ENCODE measurements at regions not wholly inside any gene's neighbourhood (a gene's known extent, or its start where the extent isn't known, plus 50 kb on each side); places are given as distances from the start of the nearest gene placed in this dataset.

DNA sequence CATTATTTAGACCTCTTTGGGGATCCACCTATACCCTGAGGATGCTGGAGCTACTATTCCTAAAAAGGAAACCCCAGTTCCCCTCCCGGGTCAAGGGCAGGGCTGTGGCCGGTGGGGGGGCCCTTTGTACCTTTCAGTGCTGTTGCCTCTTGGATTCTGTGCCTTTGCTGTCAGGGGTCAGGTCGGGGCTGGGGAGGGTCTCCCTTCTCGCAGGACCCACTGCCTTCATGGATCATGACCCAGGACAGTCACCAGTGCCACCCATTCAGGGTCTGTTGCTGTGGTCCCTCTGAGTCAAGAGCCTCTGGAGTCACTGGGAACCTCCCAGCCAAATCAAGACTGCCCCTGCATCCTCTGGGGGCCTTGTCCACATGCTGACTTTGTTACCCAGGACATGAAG is 78.1 kb upstream of the CCND1 start:
- Histone ChIP-seq H2AK5ac (ENCODE audit: low read depth, low read length) (no peak overlapping the region), H2BK5ac (ENCODE audit: low read length) (no peak overlapping the region), H3K27me3 (ENCODE audit: control insufficient read depth in 3 of 3, insufficient read depth in 3 of 3, low read depth in 1 of 3, low read length in 3 of 3) (no peaks in the 10 kb centered on the region), H3K4me2 (ENCODE audit: insufficient read depth, low read length, poor library complexity, severe bottlenecking) (no peak overlapping the region), H2BK120ac (ENCODE audit: low read depth, low read length) (no peak overlapping the region), H3K23ac (ENCODE audit: low read depth, low read length, poor library complexity) (no peak overlapping the region), H4K91ac (ENCODE audit: low read depth, low read length, poor library complexity) (no peak overlapping the region), H3K4ac (ENCODE audit: low read length) (no peak overlapping the region), H2BK15ac (ENCODE audit: low read length) (no peak overlapping the region), H3K4me3 (ENCODE audit: low read length in 2 of 2) (no peak overlapping the region), H2BK12ac (ENCODE audit: low read length) (no peak overlapping the region), H2AFZ (ENCODE audit: low read length) (no peak overlapping the region), H4K8ac (ENCODE audit: low read depth, low read length) (no peak overlapping the region), H3K18ac (ENCODE audit: low read length) (no peak overlapping the region), H3K4me1 (ENCODE audit: control insufficient read depth in 2 of 2, insufficient read depth in 1 of 2, low read depth in 1 of 2, low read length in 2 of 2) (no peaks in the 10 kb centered on the region), H3K9me3 (replicated peaks in 1 of 2; ENCODE audit: control insufficient read depth in 2 of 2, insufficient read depth in 1 of 2, low read depth in 1 of 2, low read length in 2 of 2) (no peaks in the 10 kb centered on the region), H3K27ac (replicated peaks; ENCODE audit: low read length) (no peak overlapping the region), H3K14ac (ENCODE audit: low read length) (no peak overlapping the region), H3K79me1 (ENCODE audit: low read depth, low read length) (no peaks in the 10 kb centered on the region), H3K36me3 (replicated peaks in 1 of 2; ENCODE audit: control insufficient read depth in 2 of 2, insufficient read depth in 2 of 2, low read length in 2 of 2) (no peaks in the 10 kb centered on the region), H3K9ac (ENCODE audit: low read depth, low read length, poor library complexity) (no peak overlapping the region)
- DNase-seq (ENCODE audit: low spot score): no peak
- no CpG with 5 or more reads among the region's 4 CpGs for WGBS, 2 donors (ENCODE audit: extremely low coverage in 2 of 2, insufficient read length in 2 of 2, insufficient replicate concordance in 1 of 2)

DNA sequence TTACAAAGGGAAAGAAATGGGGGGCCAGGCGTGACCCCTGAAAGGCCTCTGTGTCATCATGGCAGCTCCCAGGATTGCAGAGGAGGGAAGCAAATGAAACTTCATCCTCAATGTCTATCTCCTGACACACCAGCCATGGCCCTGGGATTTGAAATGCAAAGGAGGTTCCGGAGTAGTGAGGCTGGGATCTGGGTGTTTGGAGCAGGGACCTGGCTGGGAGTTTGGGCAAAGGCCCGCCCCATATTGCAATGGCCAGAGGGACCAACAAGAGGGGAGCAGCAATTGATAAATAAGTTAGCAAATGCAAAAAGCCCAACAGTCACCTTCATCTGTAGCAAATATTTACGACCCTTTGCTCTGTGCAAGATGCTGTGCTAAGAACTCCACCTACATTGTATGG is 77.7 kb upstream of the CCND1 start:
- Histone ChIP-seq H4K8ac (ENCODE audit: low read depth, low read length) (no peak overlapping the region), H2BK120ac (ENCODE audit: low read depth, low read length) (no peak overlapping the region), H2AK5ac (ENCODE audit: low read depth, low read length) (no peak overlapping the region), H2BK15ac (ENCODE audit: low read length) (no peak overlapping the region), H3K36me3 (replicated peaks in 1 of 2; ENCODE audit: control insufficient read depth in 2 of 2, insufficient read depth in 2 of 2, low read length in 2 of 2) (no peaks in the 10 kb centered on the region), H3K23ac (ENCODE audit: low read depth, low read length, poor library complexity) (no peak overlapping the region), H3K9ac (ENCODE audit: low read depth, low read length, poor library complexity) (no peak overlapping the region), H3K4me1 (ENCODE audit: control insufficient read depth in 2 of 2, insufficient read depth in 1 of 2, low read depth in 1 of 2, low read length in 2 of 2) (peaks cover 0 to 3% of the 10 kb centered on the region in 2 donors), H3K4me3 (ENCODE audit: low read length in 2 of 2) (no peak overlapping the region), H3K18ac (ENCODE audit: low read length) (peak overlapping the region; percentile 16), H3K27me3 (ENCODE audit: control insufficient read depth in 3 of 3, insufficient read depth in 3 of 3, low read depth in 1 of 3, low read length in 3 of 3) (no peaks in the 10 kb centered on the region), H3K27ac (replicated peaks; ENCODE audit: low read length) (no peak overlapping the region), H3K14ac (ENCODE audit: low read length) (no peak overlapping the region), H3K79me1 (ENCODE audit: low read depth, low read length) (no peaks in the 10 kb centered on the region), H2AFZ (ENCODE audit: low read length) (no peak overlapping the region), H3K4ac (ENCODE audit: low read length) (no peak overlapping the region), H2BK5ac (ENCODE audit: low read length) (no peak overlapping the region), H3K9me3 (replicated peaks in 1 of 2; ENCODE audit: control insufficient read depth in 2 of 2, insufficient read depth in 1 of 2, low read depth in 1 of 2, low read length in 2 of 2) (no peaks in the 10 kb centered on the region), H2BK12ac (ENCODE audit: low read length) (no peak overlapping the region), H3K4me2 (ENCODE audit: insufficient read depth, low read length, poor library complexity, severe bottlenecking) (no peak overlapping the region), H4K91ac (ENCODE audit: low read depth, low read length, poor library complexity) (no peak overlapping the region)
- no CpG with 5 or more reads among the region's 4 CpGs for WGBS, 2 donors (ENCODE audit: extremely low coverage in 2 of 2, insufficient read length in 2 of 2, insufficient replicate concordance in 1 of 2)
- DNase-seq (ENCODE audit: low spot score): no peak

DNA sequence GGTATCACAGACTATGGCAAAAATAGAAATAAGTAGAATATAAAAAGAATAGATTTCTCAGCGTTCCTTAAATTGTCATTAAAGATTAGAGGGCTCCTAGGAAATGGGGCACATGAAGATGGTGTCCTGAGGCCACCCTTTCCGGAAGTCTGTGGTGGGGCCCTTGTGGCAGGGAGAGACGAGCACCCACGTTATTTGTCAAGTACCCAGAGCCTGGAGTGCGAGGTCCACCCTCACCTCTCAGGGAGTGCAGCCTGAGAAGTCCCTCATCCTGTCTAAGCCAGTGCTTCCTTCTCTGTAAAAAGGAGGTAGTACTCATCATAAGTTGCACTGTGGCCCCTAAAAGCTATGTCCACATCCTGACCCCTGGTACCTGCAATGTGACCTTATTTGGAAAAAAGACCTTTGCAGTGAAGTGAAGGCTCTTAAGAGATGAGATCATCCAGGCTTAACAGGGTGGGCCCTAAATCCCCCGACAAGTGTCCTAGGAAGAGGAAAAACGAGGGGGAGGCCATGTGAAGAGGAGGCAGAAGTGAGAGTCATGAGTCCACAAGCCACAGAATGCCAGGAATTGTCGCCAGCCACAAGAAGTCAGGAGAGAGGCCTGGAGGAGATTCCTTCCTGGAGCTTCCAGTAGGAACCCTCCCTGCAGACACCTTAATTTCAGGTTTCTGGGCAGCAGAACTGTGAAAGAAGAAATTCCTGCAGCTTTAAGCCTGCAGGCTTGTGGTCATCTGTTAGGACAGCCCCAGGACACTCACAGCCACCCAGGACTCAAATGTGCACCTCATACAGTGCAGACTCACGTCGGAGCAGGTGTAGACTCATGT is 76.8 kb upstream of the CCND1 start:
- no peak overlapping the region for H2BK15ac ChIP-seq (ENCODE audit: low read length)
- no peak overlapping the region for H3K4me2 ChIP-seq (ENCODE audit: insufficient read depth, low read length, poor library complexity, severe bottlenecking)
- H2BK12ac ChIP-seq (ENCODE audit: low read length): no peak overlapping the region
- H3K23ac ChIP-seq (ENCODE audit: low read depth, low read length, poor library complexity): no peak overlapping the region
- H3K4me3 ChIP-seq (ENCODE audit: low read length in 2 of 2): no peak overlapping the region
- no peaks in the 10 kb centered on the region for H3K79me1 ChIP-seq (ENCODE audit: low read depth, low read length)
- no peak overlapping the region for H3K9ac ChIP-seq (ENCODE audit: low read depth, low read length, poor library complexity)
- H2BK120ac ChIP-seq (ENCODE audit: low read depth, low read length): no peak overlapping the region
- no peak overlapping the region for H4K91ac ChIP-seq (ENCODE audit: low read depth, low read length, poor library complexity)
- peaks cover 0 to 4% of the 10 kb centered on the region in 2 donors for H3K4me1 ChIP-seq (ENCODE audit: control insufficient read depth in 2 of 2, insufficient read depth in 1 of 2, low read depth in 1 of 2, low read length in 2 of 2)
- no peaks in the 10 kb centered on the region for H3K36me3 ChIP-seq (replicated peaks in 1 of 2; ENCODE audit: control insufficient read depth in 2 of 2, insufficient read depth in 2 of 2, low read length in 2 of 2)
- no peak overlapping the region for H3K4ac ChIP-seq (ENCODE audit: low read length)
- H3K27ac ChIP-seq (replicated peaks; ENCODE audit: low read length): no peak overlapping the region
- no peak overlapping the region for H3K18ac ChIP-seq (ENCODE audit: low read length)
- DNase-seq (ENCODE audit: low spot score): no peak
- no peak overlapping the region for H4K8ac ChIP-seq (ENCODE audit: low read depth, low read length)
- no peaks in the 10 kb centered on the region for H3K27me3 ChIP-seq (ENCODE audit: control insufficient read depth in 3 of 3, insufficient read depth in 3 of 3, low read depth in 1 of 3, low read length in 3 of 3)
- WGBS, 2 donors (ENCODE audit: extremely low coverage in 2 of 2, insufficient read length in 2 of 2, insufficient replicate concordance in 1 of 2): no CpG with 5 or more reads among the region's 10 CpGs
- peaks cover 0 to 2% of the 10 kb centered on the region in 2 donors for H3K9me3 ChIP-seq (replicated peaks in 1 of 2; ENCODE audit: control insufficient read depth in 2 of 2, insufficient read depth in 1 of 2, low read depth in 1 of 2, low read length in 2 of 2)
- no peak overlapping the region for H2AK5ac ChIP-seq (ENCODE audit: low read depth, low read length)
- H2AFZ ChIP-seq (ENCODE audit: low read length): no peak overlapping the region
- H3K14ac ChIP-seq (ENCODE audit: low read length): no peak overlapping the region
- no peak overlapping the region for H2BK5ac ChIP-seq (ENCODE audit: low read length)

DNA sequence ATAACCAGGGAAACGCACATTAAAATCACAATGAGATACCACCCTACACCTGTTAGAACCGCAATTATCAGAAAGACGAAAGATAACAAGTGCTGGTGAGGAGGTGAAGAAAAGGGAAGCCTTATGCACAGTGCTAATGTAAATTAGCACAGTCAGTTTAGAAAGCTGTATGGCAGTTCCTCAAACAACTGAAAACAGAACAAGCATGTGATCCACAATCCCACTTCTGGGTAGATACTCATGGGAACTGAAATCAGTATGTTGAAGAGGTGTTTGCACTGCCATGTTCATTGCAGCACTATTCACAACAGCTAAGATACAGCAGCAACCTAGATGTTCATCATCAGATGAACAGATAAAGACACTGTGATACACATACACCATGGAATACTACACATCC is 75.0 kb upstream of the CCND1 start:
- peaks cover 0 to 2% of the 10 kb centered on the region in 2 donors for H3K9me3 ChIP-seq (replicated peaks in 1 of 2; ENCODE audit: control insufficient read depth in 2 of 2, insufficient read depth in 1 of 2, low read depth in 1 of 2, low read length in 2 of 2)
- H3K4ac ChIP-seq (ENCODE audit: low read length): no peak overlapping the region
- H2BK5ac ChIP-seq (ENCODE audit: low read length): no peak overlapping the region
- no peak for DNase-seq (ENCODE audit: low spot score)
- H3K4me2 ChIP-seq (ENCODE audit: insufficient read depth, low read length, poor library complexity, severe bottlenecking): no peak overlapping the region
- no peaks in the 10 kb centered on the region for H3K36me3 ChIP-seq (replicated peaks in 1 of 2; ENCODE audit: control insufficient read depth in 2 of 2, insufficient read depth in 2 of 2, low read length in 2 of 2)
- H4K91ac ChIP-seq (ENCODE audit: low read depth, low read length, poor library complexity): no peak overlapping the region
- H3K14ac ChIP-seq (ENCODE audit: low read length): no peak overlapping the region
- H3K27me3 ChIP-seq (ENCODE audit: control insufficient read depth in 3 of 3, insufficient read depth in 3 of 3, low read depth in 1 of 3, low read length in 3 of 3): no peaks in the 10 kb centered on the region
- H3K9ac ChIP-seq (ENCODE audit: low read depth, low read length, poor library complexity): no peak overlapping the region
- no CpG with 5 or more reads among the region's 3 CpGs for WGBS, 2 donors (ENCODE audit: extremely low coverage in 2 of 2, insufficient read length in 2 of 2, insufficient replicate concordance in 1 of 2)
- no peak overlapping the region for H3K4me3 ChIP-seq (ENCODE audit: low read length in 2 of 2)
- no peak overlapping the region for H4K8ac ChIP-seq (ENCODE audit: low read depth, low read length)
- H3K4me1 ChIP-seq (ENCODE audit: control insufficient read depth in 2 of 2, insufficient read depth in 1 of 2, low read depth in 1 of 2, low read length in 2 of 2): peaks cover 0 to 4% of the 10 kb centered on the region in 2 donors
- H3K23ac ChIP-seq (ENCODE audit: low read depth, low read length, poor library complexity): no peak overlapping the region
- no peak overlapping the region for H2BK120ac ChIP-seq (ENCODE audit: low read depth, low read length)
- no peak overlapping the region for H3K18ac ChIP-seq (ENCODE audit: low read length)
- H2BK15ac ChIP-seq (ENCODE audit: low read length): no peak overlapping the region
- no peak overlapping the region for H2AK5ac ChIP-seq (ENCODE audit: low read depth, low read length)
- H2AFZ ChIP-seq (ENCODE audit: low read length): no peak overlapping the region
- H2BK12ac ChIP-seq (ENCODE audit: low read length): no peak overlapping the region
- no peak overlapping the region for H3K27ac ChIP-seq (replicated peaks; ENCODE audit: low read length)
- H3K79me1 ChIP-seq (ENCODE audit: low read depth, low read length): no peaks in the 10 kb centered on the region

All from neuronal stem cell (in vitro differentiated cells).